ENCODE measurements at regions not wholly inside any gene's neighbourhood (a gene's known extent, or its start where the extent isn't known, plus 50 kb on each side); places are given as distances from the start of the nearest gene placed in this dataset.
"Not testable (repeated sequence)": the region's sequence is repeated elsewhere in the genome, so short reads cannot be mapped to it uniquely, and the experiment has no call there.

DNA sequence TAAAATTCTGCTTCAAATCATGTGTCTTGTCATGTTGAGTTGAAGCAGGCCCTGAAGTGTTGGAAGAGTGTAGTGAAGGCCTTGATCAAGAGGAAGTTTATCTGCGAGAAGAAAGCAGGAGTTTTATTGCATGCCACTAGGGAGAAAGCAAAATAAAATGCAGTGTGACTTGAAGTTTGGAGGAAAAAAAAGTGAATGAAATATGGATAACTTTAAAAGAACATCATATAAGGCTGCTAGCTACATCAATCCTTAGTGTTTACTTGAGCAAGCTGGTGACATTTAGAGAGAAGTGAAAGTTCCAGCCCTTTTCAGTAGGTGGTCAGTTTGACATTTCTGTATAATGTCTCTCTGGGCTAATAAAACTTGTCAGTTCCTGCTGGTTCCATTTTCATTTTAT lies 841.1 kb downstream of the TMTC2 start:
- WGBS, 2 donors: 45 to 54% methylated on average over 1 of the region's 1 CpG
- intact Hi-C loops (cut with DNase I; ENCODE audit: low total_unique reads): no loop called here
- Histone ChIP-seq H3K4me3 (no peak overlapping the region), H3K27me3 (no peaks in the 10 kb centered on the region), H3K36me3 (ENCODE audit: low read depth, missing control alignments) (no peaks in the 10 kb centered on the region), H3K27ac (no peak overlapping the region), H3K4me1 (no peaks in the 10 kb centered on the region), H3K9me3 (no peaks in the 10 kb centered on the region)
- no peak for TF ChIP-seq POLR2A (IDR thresholded peaks at IDR 0.05)
- DNase-seq: no peak

DNA sequence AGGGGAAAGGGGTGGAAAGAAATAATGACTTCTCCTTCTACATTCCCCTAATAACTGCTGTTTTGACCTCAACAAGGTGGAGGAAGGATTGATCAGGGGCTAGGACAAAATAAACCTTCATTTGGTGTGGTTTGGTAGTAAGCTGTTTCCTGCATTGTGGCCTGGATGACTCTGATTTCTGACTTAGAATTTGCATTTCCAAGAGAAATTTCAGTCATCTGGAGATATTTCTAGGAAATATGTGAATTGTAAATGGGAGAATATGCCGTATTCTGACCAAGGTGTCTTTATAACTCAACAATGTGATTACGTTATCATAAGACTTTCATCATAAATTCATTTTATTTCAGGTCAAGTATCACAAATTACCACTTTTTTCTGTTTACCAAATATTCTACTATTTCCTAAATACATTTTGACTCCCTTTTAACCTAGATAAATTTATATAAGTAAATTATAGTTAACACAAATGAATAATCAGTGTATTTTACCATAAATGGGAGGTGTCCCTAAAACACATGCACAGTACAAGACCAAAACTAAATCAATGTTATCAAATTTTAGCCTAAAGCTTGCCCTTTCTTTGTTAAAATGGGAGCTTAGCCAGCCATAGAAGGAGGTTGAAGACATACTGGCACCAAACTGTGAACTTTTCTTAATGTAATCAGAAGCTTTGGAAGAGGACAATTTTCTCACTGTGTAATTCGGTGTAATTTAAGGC lies 828.8 kb downstream of the TMTC2 start:
- H3K9me3 ChIP-seq: no peaks in the 10 kb centered on the region
- no peak for TF ChIP-seq POLR2A (IDR thresholded peaks at IDR 0.05)
- TF ChIP-seq, protein P1, sequence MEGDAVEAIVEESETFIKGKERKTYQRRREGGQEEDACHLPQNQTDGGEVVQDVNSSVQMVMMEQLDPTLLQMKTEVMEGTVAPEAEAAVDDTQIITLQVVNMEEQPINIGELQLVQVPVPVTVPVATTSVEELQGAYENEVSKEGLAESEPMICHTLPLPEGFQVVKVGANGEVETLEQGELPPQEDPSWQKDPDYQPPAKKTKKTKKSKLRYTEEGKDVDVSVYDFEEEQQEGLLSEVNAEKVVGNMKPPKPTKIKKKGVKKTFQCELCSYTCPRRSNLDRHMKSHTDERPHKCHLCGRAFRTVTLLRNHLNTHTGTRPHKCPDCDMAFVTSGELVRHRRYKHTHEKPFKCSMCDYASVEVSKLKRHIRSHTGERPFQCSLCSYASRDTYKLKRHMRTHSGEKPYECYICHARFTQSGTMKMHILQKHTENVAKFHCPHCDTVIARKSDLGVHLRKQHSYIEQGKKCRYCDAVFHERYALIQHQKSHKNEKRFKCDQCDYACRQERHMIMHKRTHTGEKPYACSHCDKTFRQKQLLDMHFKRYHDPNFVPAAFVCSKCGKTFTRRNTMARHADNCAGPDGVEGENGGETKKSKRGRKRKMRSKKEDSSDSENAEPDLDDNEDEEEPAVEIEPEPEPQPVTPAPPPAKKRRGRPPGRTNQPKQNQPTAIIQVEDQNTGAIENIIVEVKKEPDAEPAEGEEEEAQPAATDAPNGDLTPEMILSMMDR (IDR thresholded peaks at IDR 0.05): no peak
- no peak for DNase-seq
- H3K36me3 ChIP-seq (ENCODE audit: low read depth, missing control alignments): no peaks in the 10 kb centered on the region
- no peaks in the 10 kb centered on the region for H3K27me3 ChIP-seq
- H3K4me1 ChIP-seq: no peaks in the 10 kb centered on the region
- no peak overlapping the region for H3K27ac ChIP-seq
- no peak overlapping the region for H3K4me3 ChIP-seq
- WGBS, 2 donors: 89 to 94% methylated on average over 3 of the region's 3 CpGs
- intact Hi-C loops (cut with DNase I; ENCODE audit: low total_unique reads): no loop called here

GRCh38 chr12:83514372-83514771 lies 827.7 kb downstream of the TMTC2 start:
- Histone ChIP-seq H3K9me3 (no peaks in the 10 kb centered on the region), H3K27ac (no peak overlapping the region), H3K27me3 (no peaks in the 10 kb centered on the region), H3K4me3 (no peak overlapping the region), H3K36me3 (ENCODE audit: low read depth, missing control alignments) (no peaks in the 10 kb centered on the region), H3K4me1 (no peaks in the 10 kb centered on the region)
- intact Hi-C loops (cut with DNase I; ENCODE audit: low total_unique reads): no loop called here
- TF ChIP-seq POLR2A (IDR thresholded peaks at IDR 0.05): no peak
- TF ChIP-seq, protein P1 (IDR thresholded peaks at IDR 0.05): no peak
- DNase-seq: no peak
- WGBS, 2 donors: 93 to 98% methylated on average over 1 of the region's 1 CpG

DNA sequence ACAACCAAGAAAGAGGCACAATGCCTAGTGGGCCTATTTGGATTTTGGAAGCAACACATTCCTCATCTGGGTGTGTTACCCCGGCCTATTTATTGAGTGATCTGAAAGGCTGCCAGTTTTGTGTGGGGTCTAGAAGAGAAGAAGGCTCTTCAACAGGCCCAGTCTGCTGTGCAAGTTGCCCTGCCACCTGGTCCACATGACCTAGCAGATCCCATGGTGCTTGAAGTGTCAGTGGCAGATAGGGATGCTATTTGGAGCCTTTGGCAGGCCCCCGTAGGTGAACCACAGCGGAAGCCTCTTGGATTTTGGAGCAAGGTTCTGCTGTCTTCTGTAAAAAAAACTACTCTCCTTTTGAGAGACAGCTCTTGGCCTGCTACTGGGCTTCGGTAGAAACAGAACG lies 820.1 kb downstream of the TMTC2 start:
- Histone ChIP-seq H3K27ac (no peak overlapping the region), H3K36me3 (ENCODE audit: low read depth, missing control alignments) (no peaks in the 10 kb centered on the region), H3K4me3 (no peak overlapping the region), H3K4me1 (no peaks in the 10 kb centered on the region), H3K27me3 (no peaks in the 10 kb centered on the region), H3K9me3 (no peaks in the 10 kb centered on the region)
- intact Hi-C loops (cut with DNase I; ENCODE audit: low total_unique reads): no loop called here
- no peak for DNase-seq
- no peak for TF ChIP-seq POLR2A (IDR thresholded peaks at IDR 0.05)
- TF ChIP-seq, protein P1 (IDR thresholded peaks at IDR 0.05): no peak
- 73 to 97% methylated on average over 3 to 5 of the region's 5 CpGs for WGBS, 2 donors

- Histone ChIP-seq H3K9me3 (no peaks in the 10 kb centered on the region), H3K27me3 (no peaks in the 10 kb centered on the region), H3K4me1 (no peaks in the 10 kb centered on the region), H3K27ac (no peak overlapping the region), H3K36me3 (ENCODE audit: low read depth, missing control alignments) (no peaks in the 10 kb centered on the region), H3K4me3 (no peak overlapping the region)
- intact Hi-C loops (cut with DNase I; ENCODE audit: low total_unique reads): no loop called here
- TF ChIP-seq, protein P1 (IDR thresholded peaks at IDR 0.05): no peak
- TF ChIP-seq POLR2A (IDR thresholded peaks at IDR 0.05): no peak
- WGBS, 2 donors: 59 to 87% methylated on average over 2 of the region's 2 CpGs
- DNase-seq: no peak
Measured at GRCh38 chr12:83505586-83505985, 818.9 kb downstream of the TMTC2 start.

DNA sequence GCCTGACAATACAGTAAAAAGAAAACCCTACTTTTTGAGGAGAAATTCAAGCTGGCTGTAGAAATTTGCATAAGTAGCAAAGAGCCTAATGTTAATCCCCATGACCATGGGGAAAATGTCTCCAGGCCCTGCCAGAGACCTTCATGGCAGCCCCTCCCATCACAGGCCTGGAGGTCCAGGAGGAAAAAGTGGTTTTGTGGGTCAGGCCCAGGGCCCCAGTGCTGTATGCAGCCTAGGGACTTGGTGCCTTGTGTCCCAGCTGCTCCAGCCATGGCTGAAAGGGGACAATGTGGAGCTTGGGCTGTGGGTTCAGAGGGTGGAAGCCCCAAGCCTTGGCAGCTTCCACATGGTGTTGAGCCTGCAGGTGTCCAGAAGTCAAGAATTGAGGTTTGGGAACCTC lies 813.2 kb downstream of the TMTC2 start:
- DNase-seq; H3K27me3 ChIP-seq; H3K4me1 ChIP-seq; H3K27ac ChIP-seq; H3K36me3 ChIP-seq (ENCODE audit: low read depth, missing control alignments); H3K4me3 ChIP-seq; H3K9me3 ChIP-seq; intact Hi-C loops (cut with DNase I; ENCODE audit: low total_unique reads): not testable (repeated sequence)
